HL-60 (cell line): ENCODE measurements at regions not wholly inside any gene's neighbourhood (a gene's known extent, or its start where the extent isn't known, plus 50 kb on each side); places are given as distances from the start of the nearest gene placed in this dataset.

Experiments
- GABPA ChIP-seq: IDR thresholded peaks from 2 replicates; pipeline ENCODE4 v1.6.1; 2012; ENCODE audit warnings: low read depth
- POLR2AphosphoS5 ChIP-seq: IDR thresholded peaks from 2 replicates; pipeline ENCODE4 v1.6.1; 2012; ENCODE audit warnings: low read depth
- TF ChIP-seq, protein P1 (sequence below): IDR thresholded peaks from one replicate; pipeline ENCODE4 v1.5.1; 2011; ENCODE audit warnings: low read length, control low read depth, inconsistent platforms; ENCODE audit not compliant: insufficient read depth
- TF ChIP-seq, protein P2 (sequence below): IDR thresholded peaks from 2 replicates; pipeline ENCODE4 v1.6.1; 2012; ENCODE audit warnings: low read depth; ENCODE audit not compliant: insufficient replicate concordance

DNA sequence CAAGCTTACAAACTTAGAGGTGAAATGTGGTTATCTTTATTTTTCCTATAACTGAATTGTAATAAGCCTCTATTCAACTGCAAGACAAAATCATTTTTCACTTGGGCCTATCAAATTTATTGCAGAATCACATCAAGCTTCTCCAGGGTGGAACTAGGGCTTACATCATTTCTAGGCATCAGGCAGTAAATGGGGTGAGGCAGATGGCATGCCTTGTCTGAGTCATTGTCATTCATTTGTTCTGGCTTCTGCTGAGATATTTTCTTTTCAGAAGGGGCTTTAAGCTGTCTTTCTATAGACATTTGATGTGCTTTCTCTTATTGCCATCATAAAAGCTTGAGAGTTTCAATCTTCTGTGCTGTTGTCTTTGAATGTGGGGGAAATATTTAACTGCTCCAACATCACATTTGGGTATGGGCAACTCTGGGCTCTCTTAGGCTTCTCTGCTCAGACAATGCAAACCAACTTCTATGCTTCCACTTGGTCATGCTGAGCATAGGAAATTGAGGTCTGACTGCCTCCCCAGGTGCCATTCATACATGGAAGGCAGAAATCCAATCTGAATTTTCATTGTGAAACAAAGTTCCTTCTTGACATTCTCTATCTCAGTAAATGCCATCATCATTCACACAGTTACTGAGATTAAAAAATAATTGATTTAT, 225.8 kb upstream of the GIMD1 start:
- TF ChIP-seq GABPA (no peak), POLR2AphosphoS5 (no peak)
- TF ChIP-seq, protein P1, sequence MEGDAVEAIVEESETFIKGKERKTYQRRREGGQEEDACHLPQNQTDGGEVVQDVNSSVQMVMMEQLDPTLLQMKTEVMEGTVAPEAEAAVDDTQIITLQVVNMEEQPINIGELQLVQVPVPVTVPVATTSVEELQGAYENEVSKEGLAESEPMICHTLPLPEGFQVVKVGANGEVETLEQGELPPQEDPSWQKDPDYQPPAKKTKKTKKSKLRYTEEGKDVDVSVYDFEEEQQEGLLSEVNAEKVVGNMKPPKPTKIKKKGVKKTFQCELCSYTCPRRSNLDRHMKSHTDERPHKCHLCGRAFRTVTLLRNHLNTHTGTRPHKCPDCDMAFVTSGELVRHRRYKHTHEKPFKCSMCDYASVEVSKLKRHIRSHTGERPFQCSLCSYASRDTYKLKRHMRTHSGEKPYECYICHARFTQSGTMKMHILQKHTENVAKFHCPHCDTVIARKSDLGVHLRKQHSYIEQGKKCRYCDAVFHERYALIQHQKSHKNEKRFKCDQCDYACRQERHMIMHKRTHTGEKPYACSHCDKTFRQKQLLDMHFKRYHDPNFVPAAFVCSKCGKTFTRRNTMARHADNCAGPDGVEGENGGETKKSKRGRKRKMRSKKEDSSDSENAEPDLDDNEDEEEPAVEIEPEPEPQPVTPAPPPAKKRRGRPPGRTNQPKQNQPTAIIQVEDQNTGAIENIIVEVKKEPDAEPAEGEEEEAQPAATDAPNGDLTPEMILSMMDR, result no peak
- TF ChIP-seq, protein P2, sequence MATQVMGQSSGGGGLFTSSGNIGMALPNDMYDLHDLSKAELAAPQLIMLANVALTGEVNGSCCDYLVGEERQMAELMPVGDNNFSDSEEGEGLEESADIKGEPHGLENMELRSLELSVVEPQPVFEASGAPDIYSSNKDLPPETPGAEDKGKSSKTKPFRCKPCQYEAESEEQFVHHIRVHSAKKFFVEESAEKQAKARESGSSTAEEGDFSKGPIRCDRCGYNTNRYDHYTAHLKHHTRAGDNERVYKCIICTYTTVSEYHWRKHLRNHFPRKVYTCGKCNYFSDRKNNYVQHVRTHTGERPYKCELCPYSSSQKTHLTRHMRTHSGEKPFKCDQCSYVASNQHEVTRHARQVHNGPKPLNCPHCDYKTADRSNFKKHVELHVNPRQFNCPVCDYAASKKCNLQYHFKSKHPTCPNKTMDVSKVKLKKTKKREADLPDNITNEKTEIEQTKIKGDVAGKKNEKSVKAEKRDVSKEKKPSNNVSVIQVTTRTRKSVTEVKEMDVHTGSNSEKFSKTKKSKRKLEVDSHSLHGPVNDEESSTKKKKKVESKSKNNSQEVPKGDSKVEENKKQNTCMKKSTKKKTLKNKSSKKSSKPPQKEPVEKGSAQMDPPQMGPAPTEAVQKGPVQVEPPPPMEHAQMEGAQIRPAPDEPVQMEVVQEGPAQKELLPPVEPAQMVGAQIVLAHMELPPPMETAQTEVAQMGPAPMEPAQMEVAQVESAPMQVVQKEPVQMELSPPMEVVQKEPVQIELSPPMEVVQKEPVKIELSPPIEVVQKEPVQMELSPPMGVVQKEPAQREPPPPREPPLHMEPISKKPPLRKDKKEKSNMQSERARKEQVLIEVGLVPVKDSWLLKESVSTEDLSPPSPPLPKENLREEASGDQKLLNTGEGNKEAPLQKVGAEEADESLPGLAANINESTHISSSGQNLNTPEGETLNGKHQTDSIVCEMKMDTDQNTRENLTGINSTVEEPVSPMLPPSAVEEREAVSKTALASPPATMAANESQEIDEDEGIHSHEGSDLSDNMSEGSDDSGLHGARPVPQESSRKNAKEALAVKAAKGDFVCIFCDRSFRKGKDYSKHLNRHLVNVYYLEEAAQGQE, result no peak
